ENCODE measurements at regions not wholly inside any gene's neighbourhood (a gene's known extent, or its start where the extent isn't known, plus 50 kb on each side); places are given as distances from the start of the nearest gene placed in this dataset.

DNA sequence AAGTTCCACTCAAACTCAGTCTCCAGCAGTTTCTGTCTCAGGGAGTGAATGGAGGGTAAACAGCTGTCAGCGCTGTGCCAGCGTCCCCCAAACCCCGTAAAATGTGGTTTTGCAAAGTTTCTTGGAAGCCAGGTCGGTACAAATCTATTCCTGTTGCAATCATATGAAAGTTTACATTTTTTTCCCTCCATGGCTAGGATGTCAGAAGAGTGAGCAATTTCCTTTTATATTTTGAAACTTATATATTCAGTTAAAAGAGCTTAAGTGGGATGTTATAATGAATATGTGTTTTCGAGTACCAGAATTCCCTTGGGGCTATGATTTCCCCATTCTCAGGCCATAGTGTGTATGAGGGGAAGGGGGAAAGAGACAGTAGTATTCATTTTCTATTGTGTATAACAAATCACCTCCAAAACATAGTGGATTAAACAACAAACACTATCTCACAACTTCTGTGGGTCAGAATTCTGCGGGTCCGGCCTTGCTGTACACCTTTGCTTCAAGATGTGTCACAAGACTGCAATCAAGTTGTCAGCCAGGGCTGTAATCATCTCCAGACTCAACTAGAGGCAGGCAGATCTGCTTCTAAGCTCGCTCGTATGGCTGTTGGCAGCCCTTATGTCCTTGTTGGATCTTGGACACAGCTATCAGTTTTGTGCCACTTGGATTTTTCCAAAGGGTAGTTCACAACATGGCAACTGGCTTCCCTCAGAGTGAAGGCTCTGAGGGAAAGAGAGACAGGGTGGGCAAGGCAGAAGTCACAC lies 107.4 kb downstream of the SNX18 start:
- DNase-seq (no peak), ATAC-seq (ENCODE audit: poor library complexity) (no peak)
- intact Hi-C loops (cut with DNase I) = no loop called here

DNA sequence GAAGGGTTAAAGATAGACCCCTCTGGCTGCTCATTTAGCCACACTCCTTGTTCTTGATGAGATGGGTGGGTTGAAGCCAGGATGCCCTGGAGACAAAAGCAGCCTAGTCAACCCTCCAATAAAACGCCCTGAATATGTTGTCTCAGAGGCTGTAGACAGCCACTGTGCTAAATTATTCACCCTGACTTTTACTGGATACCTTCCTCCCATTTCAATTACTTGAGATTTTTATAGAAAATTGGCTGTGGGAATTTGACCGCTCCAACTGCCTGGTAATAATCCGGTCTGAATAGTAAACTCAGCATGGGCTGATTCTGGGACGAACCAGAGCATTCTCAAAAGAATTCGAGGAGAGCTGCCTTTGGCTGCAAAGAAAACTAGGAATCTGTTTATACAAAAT lies 104.2 kb downstream of the SNX18 start:
- intact Hi-C loops (cut with DNase I) = no loop called here
- ATAC-seq (ENCODE audit: poor library complexity) (no peak), DNase-seq (no peak)

- ATAC-seq (ENCODE audit: poor library complexity) = no peak
- intact Hi-C loops (cut with DNase I) = no loop called here
- DNase-seq = no peak
Measured at GRCh38 chr5:54621048-54621447, 103.5 kb downstream of the SNX18 start.

DNA sequence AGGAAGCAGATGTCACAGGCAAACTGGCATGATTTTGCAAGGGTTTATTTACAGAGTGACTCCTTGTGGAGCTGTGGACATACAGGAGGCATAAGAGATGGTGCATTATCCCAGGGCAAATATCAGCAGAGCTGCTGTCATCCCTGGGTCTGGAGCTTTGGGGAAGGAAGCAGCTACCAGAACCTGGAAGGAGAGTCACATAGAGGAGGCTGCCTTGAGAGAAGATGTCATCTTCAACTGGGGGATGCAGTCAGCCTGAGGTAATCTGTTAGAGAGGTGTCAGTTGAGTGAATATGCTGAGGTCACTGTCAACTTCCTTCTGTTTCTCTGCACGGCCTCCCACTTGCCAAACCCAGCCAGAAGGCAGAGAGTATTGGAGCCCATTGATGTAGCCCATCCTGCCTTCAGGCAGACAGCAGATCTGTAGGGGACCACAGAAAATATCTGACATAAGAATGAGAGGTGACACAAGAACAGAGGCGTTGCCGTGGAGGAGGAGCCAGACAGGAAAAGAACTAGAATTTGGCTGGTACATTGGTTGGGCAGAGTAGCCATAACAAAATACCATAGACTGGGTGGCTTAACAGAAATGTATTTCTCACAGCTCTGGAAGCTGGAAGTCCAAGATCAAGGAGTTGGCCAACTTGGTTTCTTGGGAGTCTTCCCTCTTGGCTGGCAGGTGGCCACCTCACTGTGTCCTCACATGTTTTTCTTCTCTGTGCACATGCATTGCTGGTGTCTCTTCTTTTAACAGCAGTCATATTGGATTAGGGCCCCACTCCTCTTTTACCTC lies 102.8 kb downstream of the SNX18 start:
- ATAC-seq (ENCODE audit: poor library complexity) = no peak
- intact Hi-C loops (cut with DNase I) = no loop called here
- DNase-seq = no peak

GRCh38 chr5:54619731-54620130 lies 102.2 kb downstream of the SNX18 start:
- ATAC-seq (ENCODE audit: poor library complexity) = no peak

GRCh38 chr5:54616518-54617220 lies 99.1 kb downstream of the SNX18 start:
- intact Hi-C loops (cut with DNase I) = no loop called here
- no peak for ATAC-seq (ENCODE audit: poor library complexity)
- DNase-seq = no peak

More at GRCh38 chr5:54619731-54620130, 102.2 kb downstream of the SNX18 start:
- DNase-seq = no peak
- intact Hi-C loops (cut with DNase I) = no loop called here

GRCh38 chr5:54616031-54616430 lies 98.5 kb downstream of the SNX18 start:
- intact Hi-C loops (cut with DNase I) = no loop called here
- no peak for DNase-seq
- peak; percentile 94 for ATAC-seq (ENCODE audit: poor library complexity)

DNA sequence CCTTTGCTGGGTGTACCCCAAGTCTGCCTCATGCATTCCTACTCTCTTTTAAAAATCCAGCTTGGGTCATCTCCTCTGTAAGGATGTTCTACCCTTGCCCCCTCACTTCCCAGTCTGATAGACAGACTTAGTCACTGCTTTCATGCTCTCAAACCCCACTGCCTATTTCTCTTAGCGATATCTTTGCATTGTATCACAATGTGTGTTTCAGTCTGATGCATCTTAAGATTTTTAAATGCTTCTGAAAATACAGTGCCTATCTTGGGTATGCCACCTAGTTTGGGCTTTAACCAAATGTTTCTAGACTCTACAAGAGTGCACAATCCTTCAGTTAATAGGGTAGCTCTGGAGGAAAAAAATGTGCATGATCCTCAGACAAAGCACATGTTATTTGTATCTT lies 97.8 kb downstream of the SNX18 start:
- intact Hi-C loops (cut with DNase I) = no loop called here
- DNase-seq (no peak), ATAC-seq (ENCODE audit: poor library complexity) (no peak)

DNA sequence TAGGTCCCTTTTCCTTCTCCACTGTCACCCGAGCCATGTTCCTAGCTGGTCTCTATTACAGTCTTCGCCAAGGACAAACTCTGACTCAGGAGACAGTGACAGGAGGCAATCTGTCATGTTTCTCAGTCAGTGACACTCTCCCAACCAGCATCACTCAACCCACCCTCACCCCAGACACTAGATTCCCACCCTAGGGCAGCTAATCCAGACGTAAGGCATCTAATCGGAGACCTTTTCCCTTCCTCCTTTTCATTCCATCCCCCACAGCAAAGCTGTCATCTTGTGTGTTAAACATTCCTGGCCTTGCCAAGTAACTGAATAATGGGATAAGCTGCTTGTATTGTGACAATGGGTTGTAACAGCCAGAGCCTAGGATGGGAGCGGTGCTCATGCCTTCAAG lies 95.2 kb downstream of the SNX18 start:
- no peak for DNase-seq
- ATAC-seq (ENCODE audit: poor library complexity) = no peak
- intact Hi-C loops (cut with DNase I) = no loop called here

DNA sequence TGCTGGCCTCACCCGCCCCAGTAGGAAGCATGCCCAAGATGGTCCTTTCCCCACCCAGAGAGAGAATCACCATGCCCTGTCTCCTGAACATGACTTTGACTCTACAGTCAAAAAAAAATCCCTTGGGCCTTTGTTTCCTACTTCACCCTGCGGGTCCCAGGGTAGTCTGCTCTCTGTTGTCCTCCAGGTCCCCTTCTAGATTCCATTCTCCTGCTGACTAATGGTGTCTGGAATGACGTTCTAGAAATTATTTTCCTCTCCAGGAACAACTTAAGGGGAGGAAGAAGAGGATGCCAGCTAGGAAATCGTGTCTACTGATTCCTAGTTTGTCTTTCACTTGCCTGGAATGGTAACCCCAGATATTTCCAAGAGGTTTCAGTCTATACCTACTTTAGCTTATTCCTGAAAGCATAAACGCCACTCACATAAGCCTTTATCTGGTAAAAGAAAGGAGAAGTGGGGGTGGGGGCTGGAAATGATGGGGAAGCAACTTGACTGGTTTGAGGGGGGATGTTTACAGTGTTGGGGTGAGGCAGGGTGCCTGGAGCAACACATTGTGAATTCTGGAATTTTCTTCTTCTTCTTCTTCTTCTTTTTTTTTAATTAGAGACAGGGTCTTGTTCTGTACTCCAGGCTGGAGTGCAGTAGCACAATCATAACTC lies 93.9 kb downstream of the SNX18 start:
- no peak for ATAC-seq (ENCODE audit: poor library complexity)
- intact Hi-C loops (cut with DNase I) = no loop called here

GRCh38 chr5:54610197-54610944 lies 92.8 kb downstream of the SNX18 start:
- intact Hi-C loops (cut with DNase I) = no loop called here
- ATAC-seq (ENCODE audit: poor library complexity) = peak; percentile 45
- DNase-seq = no peak

More for the DNA sequence above, 93.9 kb downstream of the SNX18 start:
- no peak for DNase-seq

- no peak for ATAC-seq (ENCODE audit: poor library complexity)
- DNase-seq = no peak
- intact Hi-C loops (cut with DNase I) = no loop called here
Measured at GRCh38 chr5:54608423-54609085, 91.0 kb downstream of the SNX18 start.

DNA sequence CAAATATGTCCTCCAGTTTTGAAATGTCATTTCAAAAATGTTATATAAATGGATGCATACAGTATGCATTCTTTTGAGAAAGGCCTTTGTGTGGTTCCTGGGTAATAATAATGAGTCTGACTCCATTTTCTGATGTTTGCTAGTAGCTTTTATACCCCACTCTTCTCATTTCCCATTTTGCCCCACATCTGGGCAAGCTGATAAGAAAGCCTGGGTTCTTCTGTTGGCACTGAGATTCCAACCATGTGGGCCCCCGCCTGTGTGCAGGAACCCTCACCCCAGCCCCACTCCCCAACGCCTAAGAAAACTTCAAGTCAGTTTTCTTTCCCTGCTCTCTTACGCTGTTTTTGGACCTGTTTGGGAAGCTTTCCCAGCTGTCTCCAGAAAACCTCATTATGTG lies 89.4 kb downstream of the SNX18 start:
- no peak for ATAC-seq (ENCODE audit: poor library complexity)
- no peak for DNase-seq
- intact Hi-C loops (cut with DNase I) = no loop called here

GRCh38 chr5:54603372-54603771 lies 85.8 kb downstream of the SNX18 start:
- DNase-seq = no peak
- peak; percentile 73 for ATAC-seq (ENCODE audit: poor library complexity)
- intact Hi-C loops (cut with DNase I) = no loop called here

GRCh38 chr5:54602475-54602874 lies 84.9 kb downstream of the SNX18 start:
- intact Hi-C loops (cut with DNase I) = no loop called here
- ATAC-seq (ENCODE audit: poor library complexity) = no peak
- no peak for DNase-seq

DNA sequence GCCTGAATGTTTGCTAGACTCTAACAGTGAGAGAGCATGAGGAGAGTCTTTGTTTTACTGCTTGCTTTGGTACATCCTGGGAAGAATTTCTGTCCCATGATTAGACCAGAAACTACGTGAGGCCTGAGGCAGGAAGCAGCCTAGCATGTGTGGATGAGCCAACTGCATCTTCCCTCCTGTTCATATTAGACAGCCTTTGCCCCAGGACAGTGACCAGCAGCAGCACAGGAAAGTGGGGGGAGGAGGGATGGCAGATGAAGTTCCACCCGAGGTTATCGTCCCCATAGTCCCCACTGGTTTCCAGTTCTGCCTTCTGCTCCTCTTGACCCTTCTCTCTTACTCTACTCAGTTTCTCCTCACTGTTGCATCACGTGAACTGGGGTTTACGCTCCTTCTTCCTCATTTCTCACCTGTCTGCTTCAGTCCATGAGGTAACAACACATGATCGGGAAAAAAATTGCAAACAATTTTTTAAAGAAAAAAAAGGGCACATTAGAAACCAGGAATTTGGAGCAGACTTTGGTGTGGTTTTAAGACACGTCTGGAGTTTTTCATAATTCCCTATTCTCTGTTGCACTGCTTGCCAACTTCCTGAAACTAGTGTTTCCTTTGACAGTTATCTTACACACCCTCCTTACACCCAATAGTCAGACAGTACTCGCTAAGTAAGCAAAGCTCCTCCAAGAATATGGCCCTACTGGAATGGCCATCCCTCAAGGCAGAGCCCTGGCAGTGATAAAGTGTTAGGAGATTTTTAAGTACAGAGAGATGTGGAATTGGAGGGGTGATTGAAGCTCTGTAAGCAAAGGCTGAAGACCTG lies 84.1 kb downstream of the SNX18 start:
- DNase-seq = no peak
- intact Hi-C loops (cut with DNase I) = no loop called here
- peak; percentile 85 for ATAC-seq (ENCODE audit: poor library complexity)

Measured in Right ventricle myocardium superior (tissue), 1 donor.